Stimulated activated CD8-positive, alpha-beta memory T cell treated with anti-CD3 and anti-CD28 coated beads, Interleukin-2, amount 100 ng/mL, for 1 hour (primary cell): ENCODE measurements at regions not wholly inside any gene's neighbourhood (a gene's known extent, or its start where the extent isn't known, plus 50 kb on each side); places are given as distances from the start of the nearest gene placed in this dataset.
"Not testable (repeated sequence)": the region's sequence is repeated elsewhere in the genome, so short reads cannot be mapped to it uniquely, and the experiment has no call there.

Experiments
- DNase-seq, 2 donors: peaks; one replicate each; pipeline ENCODE4 v3.0.0-alpha.2; 2020; ENCODE audit warnings: low read depth in 2 of 2

DNA sequence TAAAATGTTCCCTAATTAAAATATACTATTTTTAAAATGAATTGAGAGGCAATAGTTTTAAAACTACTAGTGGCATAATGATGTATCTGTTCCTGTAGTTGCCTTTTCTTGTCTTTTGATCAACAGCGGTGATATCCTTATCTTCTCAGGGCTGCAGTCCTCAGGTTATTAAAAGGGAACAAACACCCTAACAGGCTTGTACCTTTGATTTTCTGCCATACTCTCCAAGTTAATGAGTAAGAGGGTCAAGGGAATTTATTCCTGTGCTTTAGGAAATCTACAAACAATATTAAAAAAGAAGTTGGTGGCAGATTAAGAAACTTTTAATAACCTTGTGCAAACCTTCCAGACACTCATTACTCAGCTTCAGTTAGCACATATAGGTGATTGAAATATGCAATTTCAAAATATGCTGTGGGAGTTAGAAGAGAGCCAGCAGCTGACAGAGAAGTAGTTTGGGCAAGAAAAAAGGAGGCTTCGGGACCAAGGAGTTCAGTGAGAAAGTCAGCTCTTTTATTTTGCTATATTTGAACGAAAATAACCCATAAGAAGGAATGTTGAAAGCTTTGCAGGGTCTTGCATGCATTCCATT lies 81.0 kb upstream of the TLE4 start:
- no peak for DNase-seq

DNA sequence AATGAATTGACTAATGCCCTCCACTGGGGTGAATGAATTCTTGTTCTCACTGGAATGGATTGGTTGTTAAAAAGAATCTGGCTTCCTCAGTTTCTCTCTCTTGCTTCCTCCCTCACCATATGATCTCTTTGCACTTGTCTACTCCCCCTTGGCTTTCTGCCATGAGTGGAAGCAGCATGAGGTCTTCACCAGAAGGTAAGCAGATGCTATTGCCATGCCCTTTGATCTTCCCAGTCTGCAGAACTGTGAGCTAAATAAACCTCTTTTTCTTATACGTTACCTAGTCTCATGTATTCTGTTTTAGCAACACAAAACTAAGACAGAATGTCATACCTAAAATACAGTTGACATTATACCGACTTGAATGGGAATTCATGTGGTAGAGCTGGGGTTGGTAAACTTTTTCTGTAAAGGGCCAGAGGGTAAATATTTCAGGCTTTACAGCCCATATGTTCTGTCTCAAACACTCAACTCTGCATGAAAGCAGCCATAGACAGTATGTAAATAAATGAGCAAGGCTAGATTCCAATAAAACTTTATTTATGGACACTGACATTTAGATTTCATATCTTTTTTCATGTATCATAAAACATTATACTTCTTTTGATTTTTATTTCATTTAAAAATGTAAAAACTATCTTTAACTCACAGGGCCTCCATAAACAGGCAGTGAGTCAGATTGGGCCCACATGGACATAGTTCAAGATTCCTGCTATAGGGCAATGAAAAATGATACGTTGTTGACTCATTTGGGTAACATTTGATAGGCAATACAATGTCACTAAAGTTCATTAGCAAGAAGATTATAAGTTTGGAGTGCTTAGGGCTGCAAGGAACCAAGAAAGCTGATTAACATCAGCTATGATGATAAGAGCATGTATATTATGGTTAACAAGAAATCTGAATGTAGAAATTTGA lies 79.4 kb upstream of the TLE4 start:
- no peak for DNase-seq

DNA sequence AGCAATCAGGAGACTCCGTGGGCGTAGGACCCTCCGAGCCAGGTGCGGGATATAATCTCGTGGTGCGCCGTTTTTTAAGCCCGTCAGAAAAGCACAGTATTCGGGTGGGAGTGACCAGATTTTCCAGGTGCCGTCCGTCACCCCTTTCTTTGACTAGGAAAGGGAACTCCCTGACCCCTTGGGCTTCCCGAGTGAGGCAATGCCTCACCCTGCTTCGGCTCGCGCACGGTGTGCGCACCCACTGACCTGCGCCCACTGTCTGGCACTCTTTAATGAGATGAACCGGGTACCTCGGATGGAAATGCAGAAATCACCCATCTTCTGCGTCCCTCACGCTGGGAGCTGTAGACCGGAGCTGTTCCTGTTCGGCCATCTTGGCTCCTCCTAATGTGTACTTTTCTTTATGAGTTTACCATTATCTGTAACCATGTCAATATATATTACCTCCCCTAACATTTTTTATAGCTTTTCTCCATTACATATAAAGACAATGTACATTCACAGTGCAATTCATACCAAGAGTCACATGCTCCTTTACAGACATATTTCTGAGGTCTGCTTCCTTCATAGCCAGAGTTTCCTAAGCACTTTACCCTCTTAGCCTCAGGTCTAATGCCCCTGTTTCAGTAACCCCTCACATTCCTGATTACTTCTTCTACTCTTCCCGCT lies 71.4 kb upstream of the TLE4 start:
- DNase-seq: not testable (repeated sequence)

DNA sequence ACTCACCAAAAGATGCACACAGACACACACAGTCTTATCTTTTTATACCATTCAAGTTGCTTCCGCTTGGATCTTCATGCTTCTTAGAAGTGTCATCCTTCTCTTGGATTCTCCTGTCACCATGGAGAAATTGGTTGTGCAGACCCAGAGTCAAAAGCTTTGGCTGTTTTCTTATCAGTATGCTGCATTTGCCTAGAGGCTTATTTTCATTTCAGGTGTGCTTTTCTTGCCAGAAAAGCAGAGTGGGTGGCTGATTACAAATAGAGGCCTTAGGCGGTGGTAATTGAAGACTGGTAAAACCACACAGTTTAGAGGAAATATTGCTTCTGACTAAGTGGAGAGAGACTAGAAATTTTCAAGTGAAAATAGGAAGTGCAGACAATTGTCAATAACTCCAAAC lies 70.2 kb upstream of the TLE4 start:
- DNase-seq: no peak

DNA sequence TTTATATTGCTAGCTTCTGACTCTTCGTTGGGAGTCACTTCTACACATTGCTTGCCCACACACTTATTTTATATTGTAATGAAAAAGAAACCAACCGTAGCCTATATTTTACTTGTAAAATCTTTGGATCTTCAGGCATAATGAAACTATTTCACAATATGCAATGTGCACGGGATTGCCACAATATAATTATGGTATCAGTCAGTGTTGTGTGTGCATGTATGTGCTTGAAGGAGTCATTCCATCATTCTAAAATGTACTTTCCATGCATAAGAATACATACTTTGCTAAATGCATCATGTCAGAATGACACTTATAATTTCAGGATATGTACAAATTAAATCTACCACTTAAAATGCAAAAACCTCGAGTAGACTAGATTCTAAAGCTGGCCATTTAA lies 64.0 kb upstream of the TLE4 start:
- DNase-seq: no peak

DNA sequence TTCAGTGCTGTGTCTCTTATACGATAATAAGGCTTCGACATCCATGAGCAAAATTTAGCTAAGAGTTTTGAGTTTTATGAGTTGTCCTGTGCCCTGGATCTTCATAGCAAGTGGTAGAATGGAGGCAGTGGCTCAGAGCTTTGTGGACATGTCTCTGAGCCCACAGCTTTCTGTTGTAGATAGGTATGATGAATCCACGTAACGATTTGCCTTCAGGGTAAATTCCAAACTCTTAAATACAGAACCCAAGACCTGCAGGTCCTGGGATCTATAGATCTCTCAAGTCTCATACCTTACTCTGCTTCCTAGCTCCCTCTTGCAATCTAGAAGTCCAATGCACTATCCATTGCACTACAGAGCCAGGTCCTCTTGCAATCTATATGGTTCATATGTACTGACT lies 59.5 kb upstream of the TLE4 start:
- no peak for DNase-seq
